GM20000 (cell line): ENCODE measurements at regions not wholly inside any gene's neighbourhood (a gene's known extent, or its start where the extent isn't known, plus 50 kb on each side); places are given as distances from the start of the nearest gene placed in this dataset.

Experiments used
- DNase-seq: peaks from one replicate; pipeline ENCODE4 v3.0.0; 2012; ENCODE audit warnings: low spot score
- CTCF ChIP-seq: IDR thresholded peaks from 2 replicates; pipeline ENCODE4 v1.5.1; 2012; ENCODE audit warnings: mild to moderate bottlenecking, control low read depth; ENCODE audit errors: extremely low read depth, missing control alignments

GRCh38 chr3:148457886-148458285, 239.8 kb upstream of the AGTR1 start:
- TF ChIP-seq CTCF, result no peak
- DNase-seq, result no peak

- no peak for TF ChIP-seq CTCF
- peak; percentile 10 for DNase-seq
Measured at GRCh38 chr3:148459931-148460513, 237.7 kb upstream of the AGTR1 start.

- no peak for TF ChIP-seq CTCF
- DNase-seq, result no peak
Measured at GRCh38 chr3:148460686-148461085, 237.0 kb upstream of the AGTR1 start.

GRCh38 chr3:148464246-148464645, 233.5 kb upstream of the AGTR1 start:
- TF ChIP-seq CTCF, result no peak
- no peak for DNase-seq

- no peak for TF ChIP-seq CTCF
- no peak for DNase-seq
Measured at GRCh38 chr3:148466143-148466542, 231.6 kb upstream of the AGTR1 start.

- no peak for TF ChIP-seq CTCF
- no peak for DNase-seq
Measured at GRCh38 chr3:148466980-148467740, 230.5 kb upstream of the AGTR1 start.

GRCh38 chr3:148477375-148477774, 220.3 kb upstream of the AGTR1 start:
- no peak for TF ChIP-seq CTCF
- no peak for DNase-seq
